ENCODE measurements at regions not wholly inside any gene's neighbourhood (a gene's known extent, or its start where the extent isn't known, plus 50 kb on each side); places are given as distances from the start of the nearest gene placed in this dataset.

DNA sequence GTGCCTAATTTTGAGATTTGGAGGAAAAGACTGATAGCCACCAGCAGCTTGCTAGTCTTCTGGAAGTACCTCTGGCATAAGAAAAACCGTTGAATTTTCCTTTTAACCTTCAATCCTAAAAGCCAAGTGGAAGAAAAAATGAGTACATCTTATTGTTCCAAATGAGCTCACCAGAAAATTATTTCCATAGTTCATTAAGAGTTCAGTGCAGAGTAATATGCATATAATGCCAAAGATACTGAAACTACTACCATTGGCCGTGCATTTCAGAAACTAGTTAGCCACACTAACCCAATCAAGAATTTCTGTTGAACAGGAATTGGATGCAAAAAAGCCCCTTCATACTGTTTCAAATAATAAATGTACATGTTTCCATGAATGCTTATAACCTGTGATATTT, 607.9 kb downstream of the KCTD16 start:
- Histone ChIP-seq H3K36me3 (ENCODE audit: low read depth) (no peaks in the 10 kb centered on the region), H3K4me1 (ENCODE audit: low read depth) (no peaks in the 10 kb centered on the region), H3K4me3 (no peak overlapping the region), H3K9me3 (no peaks in the 10 kb centered on the region)
- intact Hi-C loops (cut with DNase I, micrococcal nuclease) = no loop called here
- ATAC-seq (no peak), DNase-seq (no peak)
- no peak for TF ChIP-seq CTCF (IDR thresholded peaks at IDR 0.05)

DNA sequence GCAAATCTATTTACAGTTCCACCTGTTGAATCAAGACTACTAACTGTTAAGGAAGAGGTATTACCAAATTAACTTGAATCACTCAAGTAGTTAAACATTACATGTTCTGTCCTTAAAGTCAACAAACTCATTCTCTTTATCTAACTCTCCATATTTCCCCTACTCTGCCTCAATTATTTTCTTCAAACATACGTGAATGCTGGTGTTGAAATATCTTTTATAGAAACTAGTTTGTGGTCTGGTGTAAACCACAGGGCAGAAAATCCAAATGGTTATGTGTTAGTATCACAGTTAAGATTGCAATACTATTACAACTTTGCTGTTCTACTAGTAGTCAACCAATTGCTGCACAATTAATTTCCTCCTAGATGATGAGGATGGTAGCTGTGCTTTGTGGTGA, 603.5 kb downstream of the KCTD16 start:
- no peak for TF ChIP-seq CTCF (IDR thresholded peaks at IDR 0.05)
- intact Hi-C loops (cut with DNase I, micrococcal nuclease) = no loop called here

DNA sequence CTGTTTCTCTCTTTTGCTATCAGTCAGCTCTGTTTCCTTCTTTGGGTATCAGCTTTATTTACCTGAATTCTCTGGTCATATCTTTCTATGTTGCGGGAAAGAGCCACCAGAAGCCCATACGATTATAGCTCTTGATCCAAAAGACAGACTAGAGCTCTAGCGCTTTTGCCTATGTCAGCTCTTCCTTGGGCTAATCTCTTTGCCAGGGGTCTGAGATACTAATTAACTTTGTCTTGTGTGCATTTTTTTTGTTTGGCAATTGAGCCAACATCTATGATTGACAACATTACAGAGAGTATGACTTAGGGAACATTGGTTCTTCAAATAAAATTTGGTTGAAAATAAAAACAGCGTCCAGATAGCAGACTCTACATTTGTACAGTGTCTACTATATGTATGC, 603.0 kb downstream of the KCTD16 start:
- H3K36me3 ChIP-seq (ENCODE audit: low read depth) = no peaks in the 10 kb centered on the region
- H3K4me3 ChIP-seq = no peak overlapping the region
- H3K9me3 ChIP-seq = no peaks in the 10 kb centered on the region
- no peak for TF ChIP-seq CTCF (IDR thresholded peaks at IDR 0.05)
- intact Hi-C loops (cut with DNase I, micrococcal nuclease) = no loop called here
- no peak for ATAC-seq
- H3K4me1 ChIP-seq (ENCODE audit: low read depth) = no peaks in the 10 kb centered on the region
- DNase-seq = no peak

More for the DNA sequence above, 603.5 kb downstream of the KCTD16 start:
- Histone ChIP-seq H3K36me3 (ENCODE audit: low read depth) (no peaks in the 10 kb centered on the region), H3K4me3 (no peak overlapping the region), H3K9me3 (no peaks in the 10 kb centered on the region), H3K4me1 (ENCODE audit: low read depth) (no peaks in the 10 kb centered on the region)
- ATAC-seq (no peak), DNase-seq (no peak)

GRCh38 chr5:144771802-144772201, 601.1 kb downstream of the KCTD16 start:
- H3K9me3 ChIP-seq = no peaks in the 10 kb centered on the region
- ATAC-seq = no peak
- H3K4me1 ChIP-seq (ENCODE audit: low read depth) = no peaks in the 10 kb centered on the region
- no peak overlapping the region for H3K4me3 ChIP-seq
- intact Hi-C loops (cut with DNase I, micrococcal nuclease) = no loop called here
- no peak for DNase-seq
- H3K36me3 ChIP-seq (ENCODE audit: low read depth) = no peaks in the 10 kb centered on the region
- TF ChIP-seq CTCF (IDR thresholded peaks at IDR 0.05) = no peak

DNA sequence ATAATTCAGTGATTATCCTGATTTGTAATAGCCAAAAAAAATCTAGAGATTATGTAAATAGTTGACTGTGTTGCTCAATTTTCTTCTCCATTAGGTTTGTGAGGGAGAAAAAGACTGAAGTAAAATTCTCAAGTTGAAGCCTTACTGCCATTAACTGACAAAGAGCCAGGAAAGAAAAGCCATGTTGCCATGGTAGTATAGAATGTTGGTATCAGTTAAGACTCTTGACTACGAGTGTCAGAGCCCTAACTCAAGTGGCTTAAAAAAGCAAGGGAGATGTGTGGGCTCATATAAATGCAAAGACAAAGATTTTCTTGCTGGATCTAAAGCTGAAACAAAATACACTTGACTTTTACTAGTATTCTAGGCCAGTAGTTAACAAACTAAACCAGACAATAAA, 571.7 kb downstream of the KCTD16 start:
- no peak for DNase-seq
- Histone ChIP-seq H3K36me3 (ENCODE audit: low read depth) (no peaks in the 10 kb centered on the region), H3K4me3 (no peak overlapping the region), H3K4me1 (ENCODE audit: low read depth) (no peaks in the 10 kb centered on the region), H3K9me3 (peaks cover 6% of the 10 kb centered on the region)
- ATAC-seq = no peak
- intact Hi-C loops (cut with DNase I, micrococcal nuclease) = no loop called here
- no peak for TF ChIP-seq CTCF (IDR thresholded peaks at IDR 0.05)

DNA sequence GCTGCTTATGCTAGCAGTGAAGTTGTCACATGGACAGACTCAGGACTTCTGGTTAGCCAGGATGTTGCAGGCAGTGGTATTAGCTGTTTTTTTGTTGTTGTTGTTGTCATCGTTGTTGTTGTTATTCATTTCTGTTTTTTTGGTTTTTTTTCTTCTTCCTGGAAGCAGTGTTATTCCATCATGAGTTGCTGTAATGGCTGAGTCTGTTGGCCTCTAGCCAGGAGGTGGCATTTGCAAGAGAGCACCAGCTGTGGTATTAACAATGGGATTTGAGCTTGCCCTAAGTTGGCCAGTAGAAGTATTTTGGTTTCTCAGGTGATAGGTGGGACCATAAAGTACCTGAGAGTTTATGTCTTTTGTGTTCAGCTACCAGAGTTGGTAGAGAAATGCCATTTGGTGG, 561.1 kb downstream of the KCTD16 start:
- intact Hi-C loops (cut with DNase I, micrococcal nuclease) = no loop called here
- no peak for TF ChIP-seq CTCF (IDR thresholded peaks at IDR 0.05)
- ATAC-seq = no peak
- H3K4me1 ChIP-seq (ENCODE audit: low read depth) = no peaks in the 10 kb centered on the region
- H3K9me3 ChIP-seq = no peaks in the 10 kb centered on the region
- no peak for DNase-seq
- no peak overlapping the region for H3K4me3 ChIP-seq
- no peaks in the 10 kb centered on the region for H3K36me3 ChIP-seq (ENCODE audit: low read depth)
